ENCODE measurements at regions not wholly inside any gene's neighbourhood (a gene's known extent, or its start where the extent isn't known, plus 50 kb on each side); places are given as distances from the start of the nearest gene placed in this dataset.

GRCh38 chr5:167810573-167810972 lies 480.9 kb upstream of the WWC1 start:
- no peaks in the 10 kb centered on the region for H3K36me3 ChIP-seq (ENCODE audit: insufficient read depth, low read length)
- no peak overlapping the region for H3K4me3 ChIP-seq (ENCODE audit: low read length)
- no peak overlapping the region for H3K9ac ChIP-seq (ENCODE audit: low read depth, low read length)
- H3K9me3 ChIP-seq (replicated peaks; ENCODE audit: low read length), result no peaks in the 10 kb centered on the region
- no peak overlapping the region for H3K4me2 ChIP-seq (ENCODE audit: low read length)
- H3K4me1 ChIP-seq (ENCODE audit: control insufficient read depth, insufficient read depth, low read length), result peaks cover 12% of the 10 kb centered on the region
- no peaks in the 10 kb centered on the region for H3K27me3 ChIP-seq (ENCODE audit: control insufficient read depth, insufficient read depth, low read length)

GRCh38 chr5:167812871-167813270 lies 478.6 kb upstream of the WWC1 start:
- Histone ChIP-seq H3K27me3 (ENCODE audit: control insufficient read depth, insufficient read depth, low read length) (no peaks in the 10 kb centered on the region), H3K9me3 (replicated peaks; ENCODE audit: low read length) (no peaks in the 10 kb centered on the region), H3K4me1 (ENCODE audit: control insufficient read depth, insufficient read depth, low read length) (peaks cover 24% of the 10 kb centered on the region), H3K36me3 (ENCODE audit: insufficient read depth, low read length) (no peaks in the 10 kb centered on the region), H3K9ac (ENCODE audit: low read depth, low read length) (no peak overlapping the region), H3K4me2 (ENCODE audit: low read length) (no peak overlapping the region), H3K4me3 (ENCODE audit: low read length) (no peak overlapping the region)

- Histone ChIP-seq H3K4me1 (ENCODE audit: control insufficient read depth, insufficient read depth, low read length) (peaks cover 24% of the 10 kb centered on the region), H3K9me3 (replicated peaks; ENCODE audit: low read length) (no peaks in the 10 kb centered on the region), H3K9ac (ENCODE audit: low read depth, low read length) (no peak overlapping the region), H3K36me3 (ENCODE audit: insufficient read depth, low read length) (no peaks in the 10 kb centered on the region), H3K4me2 (ENCODE audit: low read length) (no peak overlapping the region), H3K4me3 (ENCODE audit: low read length) (no peak overlapping the region), H3K27me3 (ENCODE audit: control insufficient read depth, insufficient read depth, low read length) (no peaks in the 10 kb centered on the region)
These were observed 478.1 kb upstream of the WWC1 start for GRCh38 chr5:167813389-167813788.

- no peaks in the 10 kb centered on the region for H3K9me3 ChIP-seq (replicated peaks; ENCODE audit: low read length)
- no peaks in the 10 kb centered on the region for H3K36me3 ChIP-seq (ENCODE audit: insufficient read depth, low read length)
- peaks cover 24% of the 10 kb centered on the region for H3K4me1 ChIP-seq (ENCODE audit: control insufficient read depth, insufficient read depth, low read length)
- no peak overlapping the region for H3K4me3 ChIP-seq (ENCODE audit: low read length)
- H3K27me3 ChIP-seq (ENCODE audit: control insufficient read depth, insufficient read depth, low read length), result no peaks in the 10 kb centered on the region
- H3K4me2 ChIP-seq (ENCODE audit: low read length), result no peak overlapping the region
- no peak overlapping the region for H3K9ac ChIP-seq (ENCODE audit: low read depth, low read length)
These were observed 477.4 kb upstream of the WWC1 start for GRCh38 chr5:167814040-167814439.

GRCh38 chr5:167814828-167815227 lies 476.6 kb upstream of the WWC1 start:
- no peaks in the 10 kb centered on the region for H3K9me3 ChIP-seq (replicated peaks; ENCODE audit: low read length)
- peak overlapping the region; percentile 32 for H3K9ac ChIP-seq (ENCODE audit: low read depth, low read length)
- peaks cover 24% of the 10 kb centered on the region for H3K4me1 ChIP-seq (ENCODE audit: control insufficient read depth, insufficient read depth, low read length)
- peak overlapping the region; percentile 56 for H3K4me2 ChIP-seq (ENCODE audit: low read length)
- no peaks in the 10 kb centered on the region for H3K36me3 ChIP-seq (ENCODE audit: insufficient read depth, low read length)
- no peak overlapping the region for H3K4me3 ChIP-seq (ENCODE audit: low read length)
- no peaks in the 10 kb centered on the region for H3K27me3 ChIP-seq (ENCODE audit: control insufficient read depth, insufficient read depth, low read length)

GRCh38 chr5:167816354-167816753 lies 475.1 kb upstream of the WWC1 start:
- Histone ChIP-seq H3K4me3 (ENCODE audit: low read length) (no peak overlapping the region), H3K4me2 (ENCODE audit: low read length) (no peak overlapping the region), H3K4me1 (ENCODE audit: control insufficient read depth, insufficient read depth, low read length) (peaks cover 24% of the 10 kb centered on the region), H3K27me3 (ENCODE audit: control insufficient read depth, insufficient read depth, low read length) (no peaks in the 10 kb centered on the region), H3K36me3 (ENCODE audit: insufficient read depth, low read length) (no peaks in the 10 kb centered on the region), H3K9ac (ENCODE audit: low read depth, low read length) (no peak overlapping the region), H3K9me3 (replicated peaks; ENCODE audit: low read length) (no peaks in the 10 kb centered on the region)

GRCh38 chr5:167816864-167817263 lies 474.6 kb upstream of the WWC1 start:
- Histone ChIP-seq H3K9me3 (replicated peaks; ENCODE audit: low read length) (no peaks in the 10 kb centered on the region), H3K27me3 (ENCODE audit: control insufficient read depth, insufficient read depth, low read length) (no peaks in the 10 kb centered on the region), H3K4me3 (ENCODE audit: low read length) (no peak overlapping the region), H3K4me1 (ENCODE audit: control insufficient read depth, insufficient read depth, low read length) (peaks cover 24% of the 10 kb centered on the region), H3K4me2 (ENCODE audit: low read length) (no peak overlapping the region), H3K9ac (ENCODE audit: low read depth, low read length) (no peak overlapping the region), H3K36me3 (ENCODE audit: insufficient read depth, low read length) (no peaks in the 10 kb centered on the region)

GRCh38 chr5:167819406-167819805 lies 472.0 kb upstream of the WWC1 start:
- peaks cover 19% of the 10 kb centered on the region for H3K4me1 ChIP-seq (ENCODE audit: control insufficient read depth, insufficient read depth, low read length)
- H3K36me3 ChIP-seq (ENCODE audit: insufficient read depth, low read length), result no peaks in the 10 kb centered on the region
- H3K27me3 ChIP-seq (ENCODE audit: control insufficient read depth, insufficient read depth, low read length), result no peaks in the 10 kb centered on the region
- H3K4me3 ChIP-seq (ENCODE audit: low read length), result no peak overlapping the region
- H3K9ac ChIP-seq (ENCODE audit: low read depth, low read length), result no peak overlapping the region
- H3K9me3 ChIP-seq (replicated peaks; ENCODE audit: low read length), result no peaks in the 10 kb centered on the region
- no peak overlapping the region for H3K4me2 ChIP-seq (ENCODE audit: low read length)

- Histone ChIP-seq H3K36me3 (ENCODE audit: insufficient read depth, low read length) (no peaks in the 10 kb centered on the region), H3K27me3 (ENCODE audit: control insufficient read depth, insufficient read depth, low read length) (no peaks in the 10 kb centered on the region), H3K4me3 (ENCODE audit: low read length) (no peak overlapping the region), H3K4me2 (ENCODE audit: low read length) (no peak overlapping the region), H3K4me1 (ENCODE audit: control insufficient read depth, insufficient read depth, low read length) (peaks cover 15% of the 10 kb centered on the region), H3K9ac (ENCODE audit: low read depth, low read length) (no peak overlapping the region), H3K9me3 (replicated peaks; ENCODE audit: low read length) (no peaks in the 10 kb centered on the region)
These were observed 471.1 kb upstream of the WWC1 start for GRCh38 chr5:167820101-167820990.

GRCh38 chr5:167821151-167821550 lies 470.3 kb upstream of the WWC1 start:
- Histone ChIP-seq H3K4me3 (ENCODE audit: low read length) (no peak overlapping the region), H3K9ac (ENCODE audit: low read depth, low read length) (no peak overlapping the region), H3K4me1 (ENCODE audit: control insufficient read depth, insufficient read depth, low read length) (peaks cover 7% of the 10 kb centered on the region), H3K9me3 (replicated peaks; ENCODE audit: low read length) (no peaks in the 10 kb centered on the region), H3K27me3 (ENCODE audit: control insufficient read depth, insufficient read depth, low read length) (no peaks in the 10 kb centered on the region), H3K4me2 (ENCODE audit: low read length) (no peak overlapping the region), H3K36me3 (ENCODE audit: insufficient read depth, low read length) (no peaks in the 10 kb centered on the region)

GRCh38 chr5:167821669-167822068 lies 469.8 kb upstream of the WWC1 start:
- H3K4me3 ChIP-seq (ENCODE audit: low read length), result no peak overlapping the region
- no peak overlapping the region for H3K4me2 ChIP-seq (ENCODE audit: low read length)
- H3K36me3 ChIP-seq (ENCODE audit: insufficient read depth, low read length), result no peaks in the 10 kb centered on the region
- H3K9me3 ChIP-seq (replicated peaks; ENCODE audit: low read length), result no peaks in the 10 kb centered on the region
- peaks cover 2% of the 10 kb centered on the region for H3K4me1 ChIP-seq (ENCODE audit: control insufficient read depth, insufficient read depth, low read length)
- H3K27me3 ChIP-seq (ENCODE audit: control insufficient read depth, insufficient read depth, low read length), result no peaks in the 10 kb centered on the region
- H3K9ac ChIP-seq (ENCODE audit: low read depth, low read length), result no peak overlapping the region

- no peaks in the 10 kb centered on the region for H3K27me3 ChIP-seq (ENCODE audit: control insufficient read depth, insufficient read depth, low read length)
- H3K4me1 ChIP-seq (ENCODE audit: control insufficient read depth, insufficient read depth, low read length), result no peaks in the 10 kb centered on the region
- H3K36me3 ChIP-seq (ENCODE audit: insufficient read depth, low read length), result no peaks in the 10 kb centered on the region
- H3K9ac ChIP-seq (ENCODE audit: low read depth, low read length), result no peak overlapping the region
- H3K4me3 ChIP-seq (ENCODE audit: low read length), result no peak overlapping the region
- no peak overlapping the region for H3K4me2 ChIP-seq (ENCODE audit: low read length)
- no peaks in the 10 kb centered on the region for H3K9me3 ChIP-seq (replicated peaks; ENCODE audit: low read length)
These were observed 469.2 kb upstream of the WWC1 start for GRCh38 chr5:167822241-167822640.
